ENCODE measurements at regions not wholly inside any gene's neighbourhood (a gene's known extent, or its start where the extent isn't known, plus 50 kb on each side); places are given as distances from the start of the nearest gene placed in this dataset.

DNA sequence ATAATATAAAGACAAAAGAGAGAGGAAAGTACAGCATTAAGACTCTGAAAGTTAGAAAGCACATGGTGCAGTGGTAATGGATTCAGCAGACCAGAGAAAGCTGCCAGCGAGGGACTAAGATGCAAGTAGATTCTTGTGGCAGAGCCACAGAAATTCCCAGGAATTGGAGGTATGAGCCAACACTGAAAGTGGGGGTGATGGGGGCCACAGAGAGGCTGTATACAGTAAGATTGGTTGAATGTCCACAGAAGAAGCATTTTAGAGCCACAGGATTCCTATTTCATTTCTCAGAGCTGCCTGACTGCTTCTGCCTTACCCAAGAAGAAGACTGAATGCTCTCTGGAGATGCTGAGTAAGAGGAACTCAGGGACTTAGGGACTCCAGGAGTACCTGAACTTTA is 295.0 kb downstream of the LMO7 start:
- TF ChIP-seq GABPA (IDR thresholded peaks at IDR 0.05; ENCODE audit: low read depth) (no peak), PBX3 (IDR thresholded peaks at IDR 0.05) (no peak), RAD21 (IDR thresholded peaks at IDR 0.05; ENCODE audit: low read length) (no peak), RCOR1 (IDR thresholded peaks at IDR 0.05; ENCODE audit: low read length) (no peak), POLR2AphosphoS5 (IDR thresholded peaks at IDR 0.05; ENCODE audit: low read depth, low read length) (no peak), EZH2phosphoT487 (IDR thresholded peaks at IDR 0.05; ENCODE audit: borderline replicate concordance, low read depth) (no peak), TAF1 (IDR thresholded peaks at IDR 0.05; ENCODE audit: borderline replicate concordance, low read depth, low read length) (no peak)
- TF ChIP-seq, protein P1, sequence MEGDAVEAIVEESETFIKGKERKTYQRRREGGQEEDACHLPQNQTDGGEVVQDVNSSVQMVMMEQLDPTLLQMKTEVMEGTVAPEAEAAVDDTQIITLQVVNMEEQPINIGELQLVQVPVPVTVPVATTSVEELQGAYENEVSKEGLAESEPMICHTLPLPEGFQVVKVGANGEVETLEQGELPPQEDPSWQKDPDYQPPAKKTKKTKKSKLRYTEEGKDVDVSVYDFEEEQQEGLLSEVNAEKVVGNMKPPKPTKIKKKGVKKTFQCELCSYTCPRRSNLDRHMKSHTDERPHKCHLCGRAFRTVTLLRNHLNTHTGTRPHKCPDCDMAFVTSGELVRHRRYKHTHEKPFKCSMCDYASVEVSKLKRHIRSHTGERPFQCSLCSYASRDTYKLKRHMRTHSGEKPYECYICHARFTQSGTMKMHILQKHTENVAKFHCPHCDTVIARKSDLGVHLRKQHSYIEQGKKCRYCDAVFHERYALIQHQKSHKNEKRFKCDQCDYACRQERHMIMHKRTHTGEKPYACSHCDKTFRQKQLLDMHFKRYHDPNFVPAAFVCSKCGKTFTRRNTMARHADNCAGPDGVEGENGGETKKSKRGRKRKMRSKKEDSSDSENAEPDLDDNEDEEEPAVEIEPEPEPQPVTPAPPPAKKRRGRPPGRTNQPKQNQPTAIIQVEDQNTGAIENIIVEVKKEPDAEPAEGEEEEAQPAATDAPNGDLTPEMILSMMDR (IDR thresholded peaks at IDR 0.05): no peak
